NT2/D1 (cell line): ENCODE measurements at regions not wholly inside any gene's neighbourhood (a gene's known extent, or its start where the extent isn't known, plus 50 kb on each side); places are given as distances from the start of the nearest gene placed in this dataset.
"Not testable (repeated sequence)": the region's sequence is repeated elsewhere in the genome, so short reads cannot be mapped to it uniquely, and the experiment has no call there.

ENCODE experiments used
- SUZ12 ChIP-seq: IDR thresholded peaks from 2 replicates; pipeline ENCODE4 v1.6.1; 2011; ENCODE audit not compliant: insufficient read length, insufficient read depth; ENCODE audit errors: extremely low read depth
- ZNF274 ChIP-seq: IDR thresholded peaks from 2 replicates; pipeline ENCODE4 v1.6.1; 2011; ENCODE audit warnings: mild to moderate bottlenecking, low read depth, low read length

- TF ChIP-seq SUZ12, ZNF274: not testable (repeated sequence)
These were observed 300.7 kb upstream of the MAGEB16 start for GRCh38 chrX:35497453-35497852.
